Tibial nerve (tissue), 4 donors: ENCODE measurements at regions not wholly inside any gene's neighbourhood (a gene's known extent, or its start where the extent isn't known, plus 50 kb on each side); places are given as distances from the start of the nearest gene placed in this dataset.

Experiments
- DNase-seq, 2 donors: peaks; one replicate each; pipeline ENCODE4 v3.0.0-alpha.2; 2019; ENCODE audit warnings: low spot score in 2 of 2
- H3K27ac ChIP-seq, 4 donors: fragments of 200-600 bp; sonication (generic) in 3 of 4; one replicate each; pipeline ENCODE4 v1.5.1; 2017 to 2019; ENCODE audit warnings: mild to moderate bottlenecking in 1 of 4
- H3K27me3 ChIP-seq, 2 donors: fragments of 200-600 bp; sonication (generic) in 1 of 2; one replicate each; pipeline versions ENCODE4 v1.5.1 to v1.6.0; 2017 to 2019
- H3K36me3 ChIP-seq, 3 donors: fragments of 200-600 bp; sonication (generic); one replicate each; pipeline ENCODE4 v1.5.1; 2018 to 2019
- H3K4me1 ChIP-seq, 4 donors: fragments of 200-600 bp; sonication (generic) in 3 of 4; one replicate each; pipeline ENCODE4 v1.5.1; 2017 to 2019
- H3K4me3 ChIP-seq, 4 donors: fragments of 200-600 bp; sonication (generic) in 3 of 4; one replicate each; pipeline ENCODE4 v1.5.1; 2017 to 2019; ENCODE audit warnings: mild to moderate bottlenecking in 1 of 4, moderate library complexity in 1 of 4
- H3K9me3 ChIP-seq, 4 donors: fragments of 200-600 bp; sonication (generic) in 3 of 4; one replicate each; pipeline ENCODE4 v1.5.1; 2017 to 2019
- EP300 ChIP-seq, 2 donors: sonication (generic); formaldehyde crosslinking; IDR thresholded peaks; one replicate each; pipeline ENCODE4 v1.6.1; 2017; ENCODE audit warnings: antibody characterized with exemption in 2 of 2, mild to moderate bottlenecking in 1 of 2
- POLR2A ChIP-seq, 2 donors: fragments of 450-650 bp; IDR thresholded peaks; one replicate each; pipeline ENCODE4 v1.6.1; 2017; ENCODE audit warnings: antibody characterized with exemption in 2 of 2, mild to moderate bottlenecking in 2 of 2, moderate library complexity in 2 of 2
- WGBS, 2 donors: methylation state at CpG; one replicate each; pipeline ENCODE4 v1.1.5; 2018; 5-methylcytosine and 5-hydroxymethylcytosine counted together
- TF ChIP-seq, protein P1 (sequence below), 5 experiments: fragments of 200-600 bp in 3 of 5; fragments of 450-650 bp in 2 of 5; sonication (generic) in 3 of 5; IDR thresholded peaks; one replicate each; pipeline ENCODE4 v1.5.1; 2016 to 2019; ENCODE audit warnings: antibody characterized with exemption in 5 of 5, mild to moderate bottlenecking in 3 of 5, moderate library complexity in 2 of 5

DNA sequence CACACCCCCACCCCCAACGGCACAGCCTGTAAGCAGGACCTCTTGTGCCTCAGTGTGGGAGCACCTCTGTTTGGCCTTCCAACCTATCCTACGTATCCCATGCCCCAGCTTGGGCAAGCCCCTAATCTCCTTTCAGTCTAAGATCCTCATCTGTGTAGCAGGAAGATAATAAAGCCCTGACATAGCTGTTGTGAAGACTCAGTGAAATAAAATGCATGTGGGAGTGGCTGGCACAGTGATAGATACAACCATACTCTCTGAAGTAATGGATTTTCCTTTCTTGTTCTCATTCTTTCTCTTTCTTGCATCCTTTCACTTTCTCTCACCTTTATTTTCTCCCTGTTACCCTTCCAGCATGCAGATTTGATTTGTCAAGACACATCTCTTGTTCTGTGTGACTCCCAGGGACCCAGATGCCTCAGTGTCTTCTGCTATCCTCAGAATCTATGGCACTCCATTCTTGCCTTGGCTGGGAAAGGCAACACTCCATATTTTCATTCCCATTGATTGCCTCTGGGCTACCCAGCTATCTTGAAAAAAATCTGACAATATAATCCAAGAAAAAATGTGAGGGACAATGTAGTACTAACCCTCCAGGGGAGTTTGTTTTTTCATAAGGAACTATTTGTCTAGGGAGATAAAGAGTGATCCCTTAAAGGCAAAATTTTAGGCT is 207.2 kb upstream of the SETBP1 start:
- no peak overlapping the region for H3K27ac ChIP-seq
- H3K4me1 ChIP-seq = no peaks in the 10 kb centered on the region
- DNase-seq = no peak
- H3K36me3 ChIP-seq = no peaks in the 10 kb centered on the region
- H3K9me3 ChIP-seq = peaks cover 0 to 5% (median 0%) of the 10 kb centered on the region in 4 donors
- 75 to 88% methylated on average over 2 of the region's 2 CpGs for WGBS, 2 donors
- H3K27me3 ChIP-seq = no peaks in the 10 kb centered on the region
- TF ChIP-seq POLR2A (IDR thresholded peaks at IDR 0.05) (no peak), EP300 (IDR thresholded peaks at IDR 0.05) (no peak)
- TF ChIP-seq, protein P1, sequence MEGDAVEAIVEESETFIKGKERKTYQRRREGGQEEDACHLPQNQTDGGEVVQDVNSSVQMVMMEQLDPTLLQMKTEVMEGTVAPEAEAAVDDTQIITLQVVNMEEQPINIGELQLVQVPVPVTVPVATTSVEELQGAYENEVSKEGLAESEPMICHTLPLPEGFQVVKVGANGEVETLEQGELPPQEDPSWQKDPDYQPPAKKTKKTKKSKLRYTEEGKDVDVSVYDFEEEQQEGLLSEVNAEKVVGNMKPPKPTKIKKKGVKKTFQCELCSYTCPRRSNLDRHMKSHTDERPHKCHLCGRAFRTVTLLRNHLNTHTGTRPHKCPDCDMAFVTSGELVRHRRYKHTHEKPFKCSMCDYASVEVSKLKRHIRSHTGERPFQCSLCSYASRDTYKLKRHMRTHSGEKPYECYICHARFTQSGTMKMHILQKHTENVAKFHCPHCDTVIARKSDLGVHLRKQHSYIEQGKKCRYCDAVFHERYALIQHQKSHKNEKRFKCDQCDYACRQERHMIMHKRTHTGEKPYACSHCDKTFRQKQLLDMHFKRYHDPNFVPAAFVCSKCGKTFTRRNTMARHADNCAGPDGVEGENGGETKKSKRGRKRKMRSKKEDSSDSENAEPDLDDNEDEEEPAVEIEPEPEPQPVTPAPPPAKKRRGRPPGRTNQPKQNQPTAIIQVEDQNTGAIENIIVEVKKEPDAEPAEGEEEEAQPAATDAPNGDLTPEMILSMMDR (IDR thresholded peaks at IDR 0.05) = no peak
- no peak overlapping the region for H3K4me3 ChIP-seq

DNA sequence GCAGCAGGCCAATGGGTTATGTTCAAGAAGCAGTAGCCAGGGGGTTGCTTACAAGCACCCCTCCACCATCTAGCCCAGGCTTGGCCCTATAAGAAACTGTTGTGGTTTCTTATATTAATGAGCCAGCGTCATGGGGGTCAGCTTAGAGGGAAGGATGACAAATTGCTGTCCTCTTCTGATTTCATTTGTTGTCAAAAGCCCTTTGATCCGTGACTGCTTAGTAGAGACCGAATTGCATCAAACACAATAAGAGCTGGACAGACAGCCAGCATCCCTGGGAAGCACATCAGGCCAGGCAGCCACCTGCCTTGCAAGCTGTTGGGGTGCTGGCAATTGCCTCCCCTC is 206.6 kb upstream of the SETBP1 start:
- H3K4me1 ChIP-seq = no peaks in the 10 kb centered on the region
- H3K27me3 ChIP-seq = no peaks in the 10 kb centered on the region
- TF ChIP-seq EP300 (IDR thresholded peaks at IDR 0.05) (no peak), POLR2A (IDR thresholded peaks at IDR 0.05) (no peak)
- TF ChIP-seq, protein P1 (IDR thresholded peaks at IDR 0.05) = no peak
- 62 to 80% methylated on average over 3 of the region's 3 CpGs for WGBS, 2 donors
- no peak overlapping the region for H3K4me3 ChIP-seq
- no peaks in the 10 kb centered on the region for H3K36me3 ChIP-seq
- no peak overlapping the region for H3K27ac ChIP-seq
- no peak for DNase-seq
- H3K9me3 ChIP-seq = peaks cover 0 to 10% (median 0%) of the 10 kb centered on the region in 4 donors

DNA sequence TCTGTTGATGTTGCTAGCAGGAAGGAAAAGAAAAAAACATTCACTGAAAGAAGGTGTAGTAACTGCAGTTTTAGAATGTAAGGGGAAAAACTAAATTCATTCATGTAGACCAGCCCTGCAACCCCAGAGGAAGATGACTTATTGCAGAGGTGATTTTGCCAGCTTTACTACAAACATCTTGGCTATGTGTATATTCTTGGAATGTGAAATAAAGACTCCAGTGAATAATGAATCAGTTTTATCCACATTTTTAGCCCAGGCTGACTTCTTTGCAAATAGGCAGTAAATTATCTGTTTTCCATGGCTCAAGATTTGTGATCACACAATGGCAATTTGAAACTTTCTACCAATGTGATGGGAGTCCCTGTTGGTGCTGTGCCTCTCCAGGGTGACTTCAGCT is 206.1 kb upstream of the SETBP1 start:
- no peak for DNase-seq
- H3K4me3 ChIP-seq = no peak overlapping the region
- no peak overlapping the region for H3K27ac ChIP-seq
- no peaks in the 10 kb centered on the region for H3K27me3 ChIP-seq
- H3K9me3 ChIP-seq = peaks cover 0 to 14% (median 0%) of the 10 kb centered on the region in 4 donors
- no peaks in the 10 kb centered on the region for H3K36me3 ChIP-seq
- no peak for TF ChIP-seq EP300 (IDR thresholded peaks at IDR 0.05)
- TF ChIP-seq, protein P1 (IDR thresholded peaks at IDR 0.05) = no peak
- no peak for TF ChIP-seq POLR2A (IDR thresholded peaks at IDR 0.05)
- H3K4me1 ChIP-seq = no peaks in the 10 kb centered on the region

DNA sequence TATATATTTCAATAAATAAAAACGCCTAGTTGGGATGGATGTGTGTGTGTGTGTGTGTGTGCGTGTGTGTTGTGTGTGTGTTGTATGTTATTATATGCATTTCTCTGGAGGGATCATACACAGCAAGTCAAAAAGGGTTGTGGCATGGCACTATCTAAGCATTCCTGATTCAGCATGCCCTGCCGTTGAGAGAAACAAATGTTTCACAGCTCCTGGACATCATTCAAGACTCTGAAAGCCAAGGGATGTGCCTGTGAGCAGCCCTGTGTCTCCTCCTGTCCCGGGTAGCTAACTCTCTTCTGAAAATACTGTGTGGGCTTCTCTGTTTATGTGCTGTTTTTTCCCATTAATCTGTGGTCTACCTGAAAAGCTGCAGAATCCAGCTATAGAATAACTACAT is 197.9 kb upstream of the SETBP1 start:
- Histone ChIP-seq H3K27ac (no peak overlapping the region), H3K4me1 (no peaks in the 10 kb centered on the region), H3K4me3 (no peak overlapping the region), H3K27me3 (no peaks in the 10 kb centered on the region), H3K9me3 (peaks cover 0 to 14% (median 0%) of the 10 kb centered on the region in 4 donors), H3K36me3 (no peaks in the 10 kb centered on the region)
- 73 to 85% methylated on average over 4 of the region's 4 CpGs for WGBS, 2 donors
- no peak for DNase-seq
- TF ChIP-seq POLR2A (IDR thresholded peaks at IDR 0.05) = no peak
- TF ChIP-seq, protein P1 (IDR thresholded peaks at IDR 0.05) = no peak
- no peak for TF ChIP-seq EP300 (IDR thresholded peaks at IDR 0.05)

DNA sequence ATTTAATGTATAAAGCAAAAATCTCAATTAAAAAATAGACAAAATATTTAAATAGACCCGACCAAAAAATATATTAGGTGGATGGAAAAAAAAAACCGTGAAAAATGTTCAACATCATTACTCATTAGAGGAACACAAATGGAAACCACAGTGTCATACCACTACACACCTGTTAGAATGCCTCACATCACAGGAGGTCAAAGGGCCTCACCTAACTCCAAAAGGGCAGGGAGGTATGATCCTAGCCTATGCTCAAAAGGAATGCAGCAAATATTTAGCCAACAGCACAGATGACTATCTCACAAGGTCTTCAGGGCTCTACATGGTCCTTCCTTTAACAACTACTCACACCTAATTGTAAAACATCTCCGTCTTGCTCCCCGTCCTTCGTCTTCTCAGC is 185.5 kb upstream of the SETBP1 start:
- WGBS, 2 donors = 91 to 95% methylated on average over 5 of the region's 5 CpGs
- H3K4me1 ChIP-seq = no peaks in the 10 kb centered on the region
- no peak for DNase-seq
- H3K36me3 ChIP-seq = no peaks in the 10 kb centered on the region
- H3K27me3 ChIP-seq = no peaks in the 10 kb centered on the region
- H3K9me3 ChIP-seq = no peaks in the 10 kb centered on the region
- H3K4me3 ChIP-seq = no peak overlapping the region
- TF ChIP-seq, protein P1 (IDR thresholded peaks at IDR 0.05) = no peak
- no peak for TF ChIP-seq POLR2A (IDR thresholded peaks at IDR 0.05)
- TF ChIP-seq EP300 (IDR thresholded peaks at IDR 0.05) = no peak
- H3K27ac ChIP-seq = no peak overlapping the region
